ENCODE measurements at regions not wholly inside any gene's neighbourhood (a gene's known extent, or its start where the extent isn't known, plus 50 kb on each side); places are given as distances from the start of the nearest gene placed in this dataset.

- Histone ChIP-seq H3K79me1 (ENCODE audit: low read depth, low read length) (no peaks in the 10 kb centered on the region), H4K8ac (ENCODE audit: extremely low read depth, insufficient read depth, low read length) (no peak overlapping the region), H3K4me2 (ENCODE audit: insufficient read depth in 1 of 2, low read depth in 2 of 2, low read length in 2 of 2) (no peak overlapping the region), H2BK5ac (ENCODE audit: low read depth, low read length) (no peak overlapping the region), H2BK15ac (ENCODE audit: low read length) (no peak overlapping the region), H3K14ac (ENCODE audit: insufficient read length) (no peak overlapping the region), H2AK5ac (ENCODE audit: low read depth, low read length) (no peak overlapping the region), H3K23me2 (ENCODE audit: low read depth, low read length) (no peaks in the 10 kb centered on the region), H3K23ac (ENCODE audit: insufficient read length) (no peak overlapping the region), H2BK12ac (ENCODE audit: low read depth, low read length) (no peak overlapping the region), H3K36me3 (ENCODE audit: control insufficient read depth in 2 of 4, insufficient read depth in 4 of 4, low read length in 3 of 4) (no peaks in the 10 kb centered on the region), H2BK120ac (replicated peaks; ENCODE audit: low read depth, low read length) (no peak overlapping the region), H3K56ac (replicated peaks; ENCODE audit: insufficient read length, low read depth, low read length) (no peak overlapping the region), H3K18ac (ENCODE audit: extremely low read depth, low read length) (no peak overlapping the region), H2AFZ (ENCODE audit: low read length) (no peak overlapping the region), H3K4me1 (replicated peaks in 1 of 4; ENCODE audit: control insufficient read depth in 3 of 4, insufficient read depth in 4 of 4, low read length in 3 of 4) (no peaks in the 10 kb centered on the region), H3K4ac (replicated peaks; ENCODE audit: insufficient read length, low read depth, low read length) (no peak overlapping the region), H4K20me1 (replicated peaks in 1 of 2; ENCODE audit: control insufficient read depth in 1 of 2, insufficient read depth in 2 of 2, low read length in 2 of 2) (no peaks in the 10 kb centered on the region), H2BK20ac (ENCODE audit: low read length) (no peak overlapping the region), H4K5ac (ENCODE audit: insufficient read length, low read depth, low read length) (no peak overlapping the region), H3K9me3 (ENCODE audit: insufficient read depth in 2 of 2, low read depth in 1 of 2, low read length in 1 of 2) (no peaks in the 10 kb centered on the region), H3K79me2 (ENCODE audit: control insufficient read depth in 1 of 2, insufficient read depth in 2 of 2, low read length in 2 of 2) (no peaks in the 10 kb centered on the region), H3K27ac (ENCODE audit: low read depth, low read length) (no peak overlapping the region), H3K9ac (replicated peaks in 1 of 4; ENCODE audit: extremely low read depth in 1 of 4, low read depth in 3 of 4, low read length in 3 of 4) (no peak overlapping the region), H3K4me3 (ENCODE audit: extremely low read depth in 1 of 4, insufficient read depth in 2 of 4, low read depth in 3 of 4, low read length in 4 of 4) (no peak overlapping the region), H3K27me3 (replicated peaks in 1 of 4; ENCODE audit: control insufficient read depth in 3 of 4, extremely low read depth in 1 of 4, insufficient read depth in 3 of 4, low read length in 3 of 4) (peaks cover 0 to 1% (median 0%) of the 10 kb centered on the region in 4 experiments; a peak in 1 of 7 replicates), H4K91ac (replicated peaks; ENCODE audit: insufficient read length, low read length) (no peak overlapping the region)
- FAIRE-seq (no peak), DNase-seq (ENCODE audit: low read depth in 1 of 2, low spot score in 2 of 2) (no peak)
- whole genome bisulfite sequencing, 2 experiments (ENCODE audit: extremely low coverage in 1 of 2, insufficient coverage in 1 of 2, insufficient read length in 1 of 2, insufficient replicate concordance in 2 of 2, low coverage in 1 of 2, low lambda C conversion rate in 2 of 2, missing lambda C conversion rate in 1 of 2) = 73% methylated on average over 3 of the region's 3 CpGs; no CpG with 5 or more reads in 1 of the 2 experiments
- ChIA-PET CTCF (ENCODE audit: partially characterized antibody) (no interaction called here), POLR2A (ENCODE audit: partially characterized antibody) (no interaction called here)
- TF ChIP-seq SUZ12 (IDR thresholded peaks at IDR 0.05; ENCODE audit: low read length) (no peak), POLR2AphosphoS5 (IDR thresholded peaks at IDR 0.05; ENCODE audit: low read depth, low read length) (no peak), JUN (IDR thresholded peaks at IDR 0.05; ENCODE audit: low read depth, low read length) (no peak), ZNF274 (IDR thresholded peaks at IDR 0.05; ENCODE audit: borderline replicate concordance, extremely low read depth, low read length) (no peak), CHD2 (IDR thresholded peaks at IDR 0.05; ENCODE audit: low read length) (no peak), RNF2 (IDR thresholded peaks at IDR 0.05; ENCODE audit: borderline replicate concordance, low read depth, low read length, missing control alignments, poor library complexity, severe bottlenecking) (no peak), MAX (IDR thresholded peaks at IDR 0.05) (no peak), SIRT6 (IDR thresholded peaks at IDR 0.05; ENCODE audit: low read length) (no peak), SRF (IDR thresholded peaks at IDR 0.05; ENCODE audit: low read depth, low read length) (no peak)
These were observed 422.5 kb upstream of the SEMA6D start for GRCh38 chr15:47294765-47295259.

Measured in H1 (cell line).